H7 (cell line): ENCODE measurements at regions not wholly inside any gene's neighbourhood (a gene's known extent, or its start where the extent isn't known, plus 50 kb on each side); places are given as distances from the start of the nearest gene placed in this dataset.

Experiments
- DNase-seq: peaks from one replicate; pipeline ENCODE4 v3.0.0; 2012
- H3K27me3 ChIP-seq: 2 replicates; pipeline ENCODE4 v1.6.0; 2011; ENCODE audit warnings: mild to moderate bottlenecking, low read length; ENCODE audit not compliant: control insufficient read depth, insufficient read depth
- H3K36me3 ChIP-seq: replicated peaks from 2 replicates; pipeline ENCODE4 v1.5.1; 2011; ENCODE audit warnings: low read length; ENCODE audit not compliant: control insufficient read depth, insufficient read depth
- H3K4me3 ChIP-seq: 2 replicates; pipeline ENCODE4 v1.5.1; 2011; ENCODE audit warnings: low read depth, mild to moderate bottlenecking, control low read depth, low read length, moderate library complexity; ENCODE audit not compliant: insufficient read depth

DNA sequence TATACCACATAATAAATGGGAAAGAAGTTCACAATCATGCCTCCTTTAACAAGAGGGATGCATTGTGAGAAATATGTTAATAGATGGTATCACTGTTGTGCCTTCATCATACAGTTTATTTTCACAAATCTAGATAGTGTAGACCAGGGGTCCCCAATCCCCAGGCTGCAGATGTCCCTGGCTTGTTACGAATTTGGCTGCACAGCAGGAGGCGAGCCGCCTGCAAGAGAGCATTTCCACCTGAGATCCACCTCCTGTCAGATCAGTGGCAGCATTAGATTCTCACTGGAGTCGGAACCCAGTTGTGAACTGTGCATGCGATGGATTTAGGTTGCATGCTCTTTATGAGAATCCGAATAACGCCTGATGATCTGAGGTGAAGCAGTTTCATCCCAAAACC, 361.9 kb upstream of the ZWINT start:
- no peaks in the 10 kb centered on the region for H3K27me3 ChIP-seq
- H3K4me3 ChIP-seq, result no peak overlapping the region
- H3K36me3 ChIP-seq, result no peaks in the 10 kb centered on the region
- DNase-seq, result peak; percentile 2

DNA sequence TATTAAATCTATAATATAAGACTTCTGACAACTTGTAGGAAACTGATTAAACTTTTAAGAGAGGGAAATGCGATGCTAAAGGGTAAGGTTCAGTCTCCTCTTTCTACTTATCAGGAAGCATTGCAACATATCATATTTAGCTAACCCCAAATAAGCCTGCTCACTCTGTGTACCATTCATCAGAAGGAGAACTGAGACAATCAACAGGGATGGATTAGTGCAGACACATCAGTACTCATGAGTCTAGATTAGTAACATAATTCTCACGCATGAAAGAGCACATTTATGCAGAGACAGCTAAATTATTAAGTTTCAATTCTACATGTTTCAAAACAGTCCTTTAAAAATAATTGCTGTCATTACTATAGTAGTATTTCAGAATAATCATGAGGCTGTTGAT, 354.2 kb upstream of the ZWINT start:
- no peaks in the 10 kb centered on the region for H3K27me3 ChIP-seq
- H3K36me3 ChIP-seq, result no peaks in the 10 kb centered on the region
- H3K4me3 ChIP-seq, result no peak overlapping the region
- no peak for DNase-seq

DNA sequence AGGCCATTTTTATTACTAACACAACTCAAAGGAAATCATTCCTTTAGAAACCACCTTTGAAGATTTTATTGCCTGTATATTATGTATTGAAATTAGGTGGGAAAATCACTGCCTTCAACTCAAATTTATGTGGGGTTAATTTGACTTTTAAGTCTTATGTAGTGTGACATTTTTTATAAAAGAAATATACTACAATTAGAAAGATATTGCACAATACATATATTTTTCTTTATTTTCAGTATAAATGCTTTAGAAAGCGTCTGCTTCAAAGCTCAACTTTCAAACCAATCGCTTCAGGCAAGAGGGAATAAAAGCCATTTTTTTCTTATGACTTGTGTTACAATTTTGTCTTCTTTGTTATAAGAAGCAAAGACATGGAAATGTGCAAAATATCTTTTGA, 337.4 kb upstream of the ZWINT start:
- no peak for DNase-seq
- Histone ChIP-seq H3K27me3 (no peaks in the 10 kb centered on the region), H3K4me3 (no peak overlapping the region), H3K36me3 (no peaks in the 10 kb centered on the region)

DNA sequence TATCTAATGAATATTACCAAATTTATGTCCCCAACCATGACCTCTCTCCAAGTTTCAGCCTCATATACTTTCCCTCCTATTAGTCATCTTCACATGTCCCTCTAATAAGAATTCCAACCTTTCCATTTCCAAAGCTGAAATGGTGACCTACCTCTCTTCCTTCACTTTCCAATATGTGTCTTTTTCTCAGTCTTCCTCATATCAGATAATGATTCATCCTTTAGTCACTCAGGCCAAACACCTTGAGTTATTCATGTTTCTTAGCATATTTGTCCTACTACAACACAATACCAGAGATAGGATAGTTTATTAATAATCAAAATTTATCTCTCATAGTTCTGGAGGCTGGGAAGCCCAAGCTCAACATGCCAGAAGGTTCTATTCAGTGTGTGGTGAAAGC, 318.5 kb upstream of the ZWINT start:
- no peaks in the 10 kb centered on the region for H3K27me3 ChIP-seq
- no peak overlapping the region for H3K4me3 ChIP-seq
- H3K36me3 ChIP-seq, result no peaks in the 10 kb centered on the region
- no peak for DNase-seq

DNA sequence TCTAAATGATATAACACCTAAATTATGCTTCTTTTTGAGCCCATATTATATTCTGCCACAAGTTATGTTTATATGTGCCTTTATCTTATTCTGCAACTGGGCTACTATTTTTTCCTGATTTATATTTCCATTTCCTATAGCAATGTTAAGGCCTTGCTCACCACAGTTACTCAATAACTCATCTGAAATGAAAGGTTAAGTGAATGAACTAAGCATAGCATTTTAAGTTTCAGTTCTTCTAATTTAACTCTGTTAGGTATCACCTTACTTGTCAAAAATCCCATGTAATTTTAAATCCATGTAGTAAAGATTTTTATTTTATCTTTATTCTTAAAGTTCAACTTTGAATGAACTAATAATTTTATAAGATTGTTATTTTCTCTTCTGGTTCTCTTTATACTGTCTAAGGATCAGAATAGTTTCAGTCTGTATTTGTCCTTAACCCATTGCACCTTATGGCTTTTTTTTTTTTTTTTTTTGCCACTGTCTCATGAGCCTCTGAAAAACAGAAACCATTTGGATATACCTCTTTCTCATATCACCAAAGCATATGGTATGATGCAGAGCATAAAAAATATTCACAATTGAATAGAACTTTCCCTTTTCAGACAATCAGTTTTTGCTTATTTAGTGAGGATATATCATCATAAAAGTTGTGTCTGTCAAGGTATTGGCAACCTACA, 301.8 kb upstream of the ZWINT start:
- Histone ChIP-seq H3K4me3 (no peak overlapping the region), H3K27me3 (no peaks in the 10 kb centered on the region), H3K36me3 (no peaks in the 10 kb centered on the region)
- no peak for DNase-seq

DNA sequence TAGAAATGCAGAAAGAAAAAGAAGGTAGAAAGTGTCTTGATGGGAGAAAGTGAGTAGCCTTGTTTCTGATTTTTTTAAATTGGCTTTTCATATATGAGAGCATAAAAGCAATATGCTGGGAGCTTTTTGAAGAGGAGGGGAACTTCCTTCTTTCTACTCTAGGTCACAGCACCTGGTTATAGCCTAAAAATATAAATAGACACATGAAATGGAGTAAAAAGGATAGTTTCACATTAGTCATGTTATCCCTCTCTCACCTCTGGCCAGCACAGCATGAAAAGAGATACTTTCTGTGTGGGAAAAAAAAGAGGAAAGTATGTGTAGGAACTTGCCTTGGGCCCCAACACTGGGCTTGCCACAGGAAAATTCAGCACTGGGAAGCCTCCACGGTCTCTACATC, 292.2 kb upstream of the ZWINT start:
- DNase-seq, result no peak

DNA sequence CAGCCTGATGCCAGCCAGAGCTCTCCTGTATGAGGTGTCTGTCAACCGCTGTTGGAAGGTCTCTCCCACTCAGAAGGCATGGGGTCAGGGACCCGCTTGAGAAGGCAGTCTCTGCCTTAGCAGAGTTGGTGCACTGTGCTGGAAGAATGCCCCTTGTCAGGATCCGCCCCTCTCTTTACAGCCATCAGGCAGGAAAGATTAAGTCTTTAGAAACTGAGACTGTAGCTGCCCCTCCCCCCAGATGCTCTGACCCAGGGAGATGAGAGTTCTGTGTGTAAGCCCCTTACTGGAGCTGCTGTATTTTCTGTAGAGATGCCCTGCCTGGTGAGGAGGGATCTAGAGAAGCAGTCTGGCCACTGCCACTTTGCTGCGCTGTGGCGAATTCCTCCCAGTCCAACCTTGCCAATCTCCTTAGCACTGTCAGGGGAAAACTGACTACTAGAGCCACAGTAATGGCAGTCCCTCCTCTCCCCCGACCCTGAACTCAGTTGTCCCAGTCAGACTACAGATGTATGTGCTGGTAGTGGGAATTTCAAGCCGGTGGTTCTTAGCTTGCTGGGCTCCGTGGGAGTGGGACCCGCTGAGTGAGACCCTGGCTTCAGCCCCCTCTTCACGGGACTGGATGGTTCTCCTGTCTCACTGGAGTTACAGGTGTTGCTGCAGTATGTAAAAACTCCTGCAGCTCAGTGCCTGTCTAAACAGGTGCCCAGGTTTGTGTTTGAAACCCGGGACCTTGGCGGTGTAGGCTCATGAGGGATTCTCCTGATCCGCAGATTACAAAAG, 285.5 kb upstream of the ZWINT start:
- DNase-seq, result no peak
- H3K36me3 ChIP-seq, result no peaks in the 10 kb centered on the region
- no peaks in the 10 kb centered on the region for H3K27me3 ChIP-seq
- no peak overlapping the region for H3K4me3 ChIP-seq

More for the DNA sequence above, 292.2 kb upstream of the ZWINT start:
- no peaks in the 10 kb centered on the region for H3K36me3 ChIP-seq
- no peaks in the 10 kb centered on the region for H3K27me3 ChIP-seq
- no peak overlapping the region for H3K4me3 ChIP-seq

DNA sequence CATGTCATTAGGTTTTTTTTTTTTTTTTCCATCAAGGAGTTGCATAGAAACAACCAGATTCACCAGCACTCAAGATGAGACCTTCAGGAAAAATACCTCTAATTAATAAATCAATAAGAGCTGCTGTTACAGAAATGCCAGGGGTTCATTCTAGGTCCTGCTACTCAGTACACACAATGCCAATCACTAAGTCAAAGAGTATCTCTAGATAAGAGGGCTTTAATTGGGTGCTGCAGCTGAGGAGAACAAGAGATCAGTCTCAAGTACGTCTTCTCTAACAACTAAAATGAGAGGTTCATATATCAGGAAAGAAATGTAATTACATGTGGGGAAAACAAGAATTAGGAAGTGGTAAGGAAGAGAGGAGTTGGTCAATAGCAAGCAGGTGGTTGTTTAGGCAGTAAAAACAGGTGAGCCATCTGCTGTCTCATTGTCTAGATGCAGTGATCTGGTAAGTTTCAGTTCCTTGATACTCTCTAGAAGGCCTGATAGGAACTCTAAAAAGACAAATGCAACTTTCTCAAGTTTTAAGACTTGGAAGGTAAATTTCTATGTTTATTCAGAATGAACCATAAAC, 272.9 kb upstream of the ZWINT start:
- no peak for DNase-seq
- Histone ChIP-seq H3K27me3 (no peaks in the 10 kb centered on the region), H3K36me3 (no peaks in the 10 kb centered on the region), H3K4me3 (no peak overlapping the region)

DNA sequence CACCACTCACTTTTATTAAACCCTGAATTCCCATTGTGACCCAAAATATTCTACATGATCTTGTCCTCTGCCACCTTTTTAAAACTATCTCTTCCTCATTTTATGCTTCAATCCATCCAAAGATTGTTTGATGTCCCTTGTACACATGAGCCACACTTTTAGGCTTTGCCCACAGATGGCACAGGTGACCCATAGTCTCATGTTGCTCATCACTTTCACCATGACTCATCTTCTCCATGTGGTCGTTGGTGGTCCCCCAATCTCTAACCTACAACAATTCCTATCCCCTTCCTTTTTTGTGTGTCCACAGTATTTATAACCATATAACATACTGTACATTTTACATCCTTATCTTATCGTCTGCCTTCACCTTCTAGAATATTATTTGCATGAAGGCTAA, 271.5 kb upstream of the ZWINT start:
- Histone ChIP-seq H3K4me3 (no peak overlapping the region), H3K36me3 (no peaks in the 10 kb centered on the region), H3K27me3 (no peaks in the 10 kb centered on the region)
- no peak for DNase-seq

DNA sequence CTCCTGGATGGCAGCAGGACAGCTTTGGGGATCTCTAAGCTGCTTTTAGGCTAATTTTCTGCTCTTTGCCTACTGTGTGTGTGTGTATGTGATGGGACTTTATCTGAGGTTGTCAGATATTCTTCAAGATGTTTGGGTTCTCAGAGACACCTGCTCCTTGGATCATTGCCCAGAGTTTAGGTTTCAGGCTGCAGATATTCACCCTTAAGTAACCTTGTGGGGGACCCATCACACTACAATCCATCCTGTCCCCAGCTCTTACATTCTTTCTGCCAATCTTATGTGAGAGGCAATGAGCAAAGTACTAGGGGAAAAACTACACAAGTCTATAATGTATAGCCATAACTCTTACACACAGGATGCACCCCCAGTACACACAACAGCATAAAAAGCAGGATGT, 263.0 kb upstream of the ZWINT start:
- no peaks in the 10 kb centered on the region for H3K27me3 ChIP-seq
- no peak overlapping the region for H3K4me3 ChIP-seq
- no peak for DNase-seq
- H3K36me3 ChIP-seq, result no peaks in the 10 kb centered on the region

DNA sequence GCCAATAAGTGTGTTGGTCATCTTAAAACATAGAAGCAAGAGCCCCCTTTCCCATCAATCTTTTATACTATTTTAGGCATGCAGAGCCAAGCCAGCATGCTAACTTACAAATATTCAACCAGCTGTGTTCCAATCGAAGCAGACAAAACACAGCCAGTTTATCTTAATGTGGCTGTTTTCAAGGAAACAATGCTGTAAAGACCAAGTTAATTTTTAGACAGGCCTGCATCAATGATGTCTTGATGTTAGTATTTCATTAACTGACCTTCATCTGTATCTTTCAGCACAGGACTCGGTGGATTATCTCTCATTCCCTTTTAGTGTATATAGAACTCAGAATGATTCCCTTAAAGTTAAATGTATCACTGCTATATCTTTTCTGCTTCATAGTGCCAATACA, 262.0 kb upstream of the ZWINT start:
- no peaks in the 10 kb centered on the region for H3K27me3 ChIP-seq
- H3K4me3 ChIP-seq, result no peak overlapping the region
- no peaks in the 10 kb centered on the region for H3K36me3 ChIP-seq
- no peak for DNase-seq

DNA sequence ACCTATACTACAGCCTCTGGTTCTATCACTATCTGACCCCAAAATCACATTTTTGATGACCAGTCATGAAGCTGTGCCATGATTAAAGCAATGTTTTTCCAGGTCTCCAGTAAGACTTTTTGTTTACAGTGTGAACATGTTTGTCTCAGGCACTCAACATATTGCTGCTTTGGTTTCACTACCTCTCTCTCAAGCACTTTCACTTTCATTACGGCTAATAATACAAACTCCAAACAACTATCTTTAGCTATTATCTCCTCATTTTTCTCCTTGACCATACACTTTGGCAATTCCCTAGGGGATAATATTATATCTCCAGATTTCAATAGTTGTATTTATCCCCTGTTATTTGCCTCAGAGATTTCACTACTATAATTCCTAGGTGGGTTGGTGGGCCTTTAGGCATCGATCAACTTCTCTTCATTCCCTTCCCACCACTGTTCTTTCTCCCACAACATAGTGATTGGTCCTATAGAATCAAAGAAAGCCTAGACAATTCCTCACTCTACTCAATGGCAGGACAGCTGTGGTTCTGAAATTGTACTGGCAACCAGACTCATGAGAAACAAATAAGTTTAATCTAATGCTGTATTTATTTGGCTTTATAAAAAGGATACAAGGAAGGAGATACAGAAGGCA, 261.4 kb upstream of the ZWINT start:
- DNase-seq, result no peak
- Histone ChIP-seq H3K4me3 (no peak overlapping the region), H3K27me3 (no peaks in the 10 kb centered on the region)

DNA sequence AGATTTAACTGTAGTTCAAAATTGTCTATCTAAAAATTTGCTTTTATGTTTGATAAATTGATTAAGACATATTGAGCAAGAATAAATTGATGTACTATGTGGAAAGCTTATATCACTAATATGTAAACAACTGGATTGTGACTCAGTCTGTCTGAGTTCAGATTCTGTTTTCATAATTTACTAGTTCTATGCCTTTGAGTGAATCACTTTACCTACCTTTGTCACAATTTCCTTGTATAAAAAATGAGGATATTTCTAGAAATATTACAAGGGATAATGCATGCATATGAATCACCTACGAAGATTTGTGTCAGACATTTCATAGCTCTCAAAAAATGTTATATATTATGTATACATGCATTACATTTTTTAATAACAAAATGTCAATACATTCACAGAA, 245.1 kb upstream of the ZWINT start:
- H3K36me3 ChIP-seq, result no peaks in the 10 kb centered on the region
- H3K27me3 ChIP-seq, result no peaks in the 10 kb centered on the region
- H3K4me3 ChIP-seq, result no peak overlapping the region
- DNase-seq, result no peak

More for the DNA sequence above, 261.4 kb upstream of the ZWINT start:
- no peaks in the 10 kb centered on the region for H3K36me3 ChIP-seq

DNA sequence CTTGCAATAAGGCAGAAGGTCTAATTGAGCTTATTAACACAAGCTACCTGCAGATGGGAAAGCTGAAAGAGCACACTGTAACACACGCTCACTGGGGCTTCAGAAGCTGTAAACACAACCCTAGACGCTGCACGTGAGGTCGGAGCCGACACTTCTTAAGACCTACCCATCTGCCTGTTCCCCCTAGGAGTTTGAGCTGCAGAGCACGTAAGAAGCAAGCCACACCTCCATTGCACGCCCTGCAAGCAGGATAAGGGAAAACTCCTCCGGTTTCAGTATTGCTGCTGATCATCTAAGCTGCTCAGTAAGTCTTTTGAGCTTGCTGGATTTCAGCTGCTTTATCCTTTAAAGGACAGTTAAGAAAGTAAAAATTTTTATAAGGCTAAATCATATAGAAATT, 244.0 kb upstream of the ZWINT start:
- no peak overlapping the region for H3K4me3 ChIP-seq
- DNase-seq, result peak; percentile 5
- H3K36me3 ChIP-seq, result no peaks in the 10 kb centered on the region
- H3K27me3 ChIP-seq, result no peaks in the 10 kb centered on the region

DNA sequence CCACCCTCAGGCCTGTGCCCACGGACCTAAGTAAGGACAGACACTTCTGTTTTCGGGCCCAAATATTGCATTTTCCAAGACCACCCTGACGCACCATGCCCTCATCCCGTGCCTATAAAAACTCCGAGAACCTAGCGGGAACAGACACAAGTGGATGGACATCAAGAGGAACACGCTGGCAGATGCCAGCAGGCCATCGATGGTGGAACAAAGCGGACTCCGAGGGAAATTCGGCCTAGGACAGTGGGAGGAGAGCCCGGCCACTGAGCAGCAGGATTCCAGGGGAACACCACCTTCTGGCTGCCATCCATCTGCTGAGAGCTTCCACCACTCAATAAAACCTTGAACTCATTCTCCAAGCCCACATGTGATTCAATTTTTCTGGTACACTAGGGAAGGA, 243.6 kb upstream of the ZWINT start:
- Histone ChIP-seq H3K36me3 (no peaks in the 10 kb centered on the region), H3K4me3 (no peak overlapping the region), H3K27me3 (no peaks in the 10 kb centered on the region)
- DNase-seq, result no peak
